ENCODE measurements at regions not wholly inside any gene's neighbourhood (a gene's known extent, or its start where the extent isn't known, plus 50 kb on each side); places are given as distances from the start of the nearest gene placed in this dataset.
"Not testable (repeated sequence)": the region's sequence is repeated elsewhere in the genome, so short reads cannot be mapped to it uniquely, and the experiment has no call there.

GRCh38 chr1:157255891-157256290 is 117.7 kb upstream of the ETV3 start:
- not testable (repeated sequence) for DNase-seq (ENCODE audit: low read depth)

GRCh38 chr1:157254183-157254582 is 116.0 kb upstream of the ETV3 start:
- DNase-seq (ENCODE audit: low read depth), result not testable (repeated sequence)

DNA sequence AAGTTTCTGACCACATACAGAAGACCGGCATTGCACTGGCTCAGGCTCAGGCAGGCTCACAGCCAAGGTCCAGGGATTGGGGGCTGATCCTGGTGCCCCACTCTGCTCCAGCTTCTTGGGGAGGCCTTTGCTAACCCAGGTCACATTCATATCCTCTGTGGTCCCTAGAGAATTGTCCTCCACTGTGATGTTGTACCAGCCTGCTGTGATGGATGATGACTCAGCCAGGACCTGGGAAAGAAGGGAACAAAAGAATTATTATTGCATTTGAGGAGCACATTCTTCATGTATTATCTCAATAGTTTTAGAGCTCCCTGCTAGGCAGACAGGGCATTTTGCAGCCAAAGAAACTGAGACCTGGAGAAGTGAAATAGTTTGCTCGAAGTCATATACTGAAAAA is 114.3 kb upstream of the ETV3 start:
- DNase-seq (ENCODE audit: low read depth), result no peak

DNA sequence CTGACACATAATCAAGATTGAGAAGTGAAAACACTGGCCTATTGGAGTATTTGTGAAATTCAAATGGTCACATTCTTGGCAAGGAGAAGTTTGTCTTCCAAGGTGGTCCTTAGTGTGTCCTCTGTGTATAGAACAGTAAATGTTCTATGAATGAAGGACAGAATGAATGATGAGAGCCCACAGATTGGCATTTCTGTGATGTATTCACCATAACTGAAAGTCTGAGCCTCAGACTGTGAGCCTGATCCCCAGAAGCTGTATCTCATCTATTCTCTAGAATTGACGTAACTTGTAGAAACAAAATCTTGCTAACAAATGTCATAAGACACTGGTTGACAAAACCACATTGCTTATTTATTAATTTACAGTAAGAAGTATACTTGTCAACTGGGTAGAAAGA is 111.5 kb upstream of the ETV3 start:
- no peak for DNase-seq (ENCODE audit: low read depth)

DNA sequence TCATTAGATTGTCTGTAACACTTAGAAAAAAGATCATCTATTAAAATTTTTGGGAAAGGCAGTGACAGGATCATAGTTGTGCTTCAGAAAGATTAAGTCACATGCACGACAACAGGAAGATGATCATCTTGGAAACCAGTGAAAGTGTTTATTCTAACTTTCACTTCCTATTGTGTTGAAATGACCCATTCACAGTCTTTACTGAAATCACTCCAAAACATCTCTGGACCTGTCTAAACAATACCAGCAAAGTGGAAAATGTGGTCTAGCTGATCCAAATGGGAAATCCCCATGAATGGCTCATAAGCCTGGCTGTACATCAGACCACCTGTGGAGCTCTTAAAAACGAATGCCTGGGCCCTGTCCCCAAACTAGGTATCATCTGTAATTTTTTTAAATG is 111.1 kb upstream of the ETV3 start:
- DNase-seq (ENCODE audit: low read depth), result no peak

DNA sequence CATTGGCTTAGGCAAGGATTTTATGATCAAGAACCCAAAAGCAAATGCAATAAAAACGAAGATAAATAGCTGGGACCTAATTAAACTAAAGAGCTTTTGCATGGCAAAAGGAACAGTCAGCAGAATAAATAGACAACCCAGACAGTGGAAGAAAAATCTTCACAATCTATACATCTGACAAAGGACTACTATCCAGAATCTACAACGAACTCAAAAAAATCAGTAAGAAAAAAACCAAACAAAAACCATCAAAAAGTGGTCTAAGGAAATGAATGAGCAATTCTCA is 109.5 kb upstream of the ETV3 start:
- DNase-seq (ENCODE audit: low read depth), result not testable (repeated sequence)

DNA sequence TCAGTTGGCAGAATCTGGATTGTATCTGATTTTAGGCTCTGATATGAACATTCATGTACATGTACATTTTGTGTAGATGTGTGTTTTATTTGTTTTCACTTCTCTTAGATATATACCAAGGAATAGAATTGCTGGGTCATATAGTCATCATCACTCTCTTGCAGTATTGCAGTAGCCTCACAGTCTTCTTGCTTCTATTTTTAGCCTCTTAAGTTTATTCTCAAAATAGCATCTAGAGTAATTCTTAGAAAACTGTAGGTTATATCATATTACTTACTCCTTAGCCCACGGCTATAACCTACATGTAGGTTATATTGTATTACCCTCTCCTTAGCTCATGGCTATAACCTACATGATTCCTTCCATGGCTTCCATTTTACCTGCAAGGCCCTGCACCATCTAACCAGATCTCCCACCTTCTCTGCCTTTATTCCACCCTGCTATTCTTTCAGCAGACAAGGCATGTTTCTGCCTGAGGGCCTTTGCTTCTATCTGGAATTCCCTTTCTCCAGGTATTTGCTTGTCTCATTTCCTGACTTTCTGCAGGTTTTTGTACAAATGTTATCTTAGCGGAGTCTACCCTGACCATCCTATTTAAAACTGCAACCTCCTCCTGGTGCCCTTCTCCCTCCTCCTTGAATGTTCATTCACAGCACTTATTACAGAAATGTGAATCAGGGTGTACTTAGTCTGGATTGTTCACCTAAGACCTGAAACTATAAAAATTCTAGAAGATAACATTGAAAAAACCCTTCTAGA is 109.0 kb upstream of the ETV3 start:
- DNase-seq (ENCODE audit: low read depth), result no peak

DNA sequence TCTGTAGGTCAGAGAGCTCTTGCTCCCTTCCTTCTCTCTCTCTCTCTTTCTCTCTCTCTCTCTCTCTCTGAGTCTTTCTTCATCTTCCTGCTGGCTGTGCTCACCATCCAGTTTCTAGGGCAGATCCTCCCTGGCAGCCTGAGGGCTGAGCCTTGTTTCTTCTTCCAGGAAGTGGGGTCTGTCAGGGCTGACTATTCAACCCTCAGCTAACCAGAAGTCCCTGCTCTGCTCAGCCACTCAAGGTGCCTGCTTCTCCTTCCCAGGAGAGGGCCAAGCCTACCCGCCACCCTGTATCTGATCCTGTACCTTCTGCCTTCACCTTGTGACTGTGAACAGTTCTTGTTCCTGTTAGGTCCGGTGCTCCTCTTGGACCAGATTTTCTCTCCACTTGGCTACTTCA is 107.6 kb upstream of the ETV3 start:
- DNase-seq (ENCODE audit: low read depth), result no peak

DNA sequence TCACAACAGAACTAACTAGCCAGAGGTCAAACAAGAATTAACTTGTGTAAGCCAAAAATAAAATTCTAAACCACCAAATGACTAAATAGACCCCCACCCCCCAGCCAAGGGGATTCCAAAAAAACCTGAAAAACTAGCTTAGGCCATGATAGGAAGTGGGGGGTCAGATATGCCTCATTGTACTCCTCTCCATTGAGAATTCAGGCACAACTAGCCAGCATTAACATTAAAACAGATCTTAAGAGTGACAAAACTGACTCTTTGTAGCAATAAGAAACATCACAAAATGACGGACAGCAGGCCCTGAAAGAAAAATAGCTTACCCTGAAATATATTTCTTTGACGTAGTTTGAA is 103.0 kb upstream of the ETV3 start:
- no peak for DNase-seq (ENCODE audit: low read depth)

GRCh38 chr1:157240495-157241184 is 102.4 kb upstream of the ETV3 start:
- DNase-seq (ENCODE audit: low read depth), result no peak

GRCh38 chr1:157239936-157240335 is 101.7 kb upstream of the ETV3 start:
- no peak for DNase-seq (ENCODE audit: low read depth)

- no peak for DNase-seq (ENCODE audit: low read depth)
Observed at GRCh38 chr1:157238585-157238984, 100.4 kb upstream of the ETV3 start.

GRCh38 chr1:157237981-157238380 is 99.8 kb upstream of the ETV3 start:
- no peak for DNase-seq (ENCODE audit: low read depth)

DNA sequence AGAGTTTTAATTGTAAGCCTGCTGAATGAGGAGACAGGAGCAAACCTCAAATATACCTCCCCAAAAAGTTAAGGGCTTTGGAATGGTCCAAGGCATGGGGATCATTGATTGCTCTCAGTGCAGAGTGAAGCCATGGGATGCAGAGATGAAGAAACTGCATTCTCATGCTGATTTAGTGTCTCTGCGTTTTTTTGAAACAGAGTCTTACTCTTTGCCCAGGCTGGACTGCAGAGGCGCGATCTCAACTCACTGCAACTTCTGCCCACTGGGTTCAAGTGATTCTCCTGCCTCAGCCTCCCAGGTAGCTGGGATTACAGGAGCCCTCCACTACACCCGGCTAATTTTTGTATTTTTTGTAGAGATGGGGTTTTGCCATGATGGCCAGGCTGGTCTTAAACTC is 99.3 kb upstream of the ETV3 start:
- DNase-seq (ENCODE audit: low read depth), result no peak

- DNase-seq (ENCODE audit: low read depth), result no peak
Observed at GRCh38 chr1:157236072-157236471, 97.9 kb upstream of the ETV3 start.

- DNase-seq (ENCODE audit: low read depth), result no peak
Observed at GRCh38 chr1:157235307-157235706, 97.1 kb upstream of the ETV3 start.

GRCh38 chr1:157234705-157235273 is 96.6 kb upstream of the ETV3 start:
- DNase-seq (ENCODE audit: low read depth), result no peak

GRCh38 chr1:157233131-157233530 is 94.9 kb upstream of the ETV3 start:
- no peak for DNase-seq (ENCODE audit: low read depth)

DNA sequence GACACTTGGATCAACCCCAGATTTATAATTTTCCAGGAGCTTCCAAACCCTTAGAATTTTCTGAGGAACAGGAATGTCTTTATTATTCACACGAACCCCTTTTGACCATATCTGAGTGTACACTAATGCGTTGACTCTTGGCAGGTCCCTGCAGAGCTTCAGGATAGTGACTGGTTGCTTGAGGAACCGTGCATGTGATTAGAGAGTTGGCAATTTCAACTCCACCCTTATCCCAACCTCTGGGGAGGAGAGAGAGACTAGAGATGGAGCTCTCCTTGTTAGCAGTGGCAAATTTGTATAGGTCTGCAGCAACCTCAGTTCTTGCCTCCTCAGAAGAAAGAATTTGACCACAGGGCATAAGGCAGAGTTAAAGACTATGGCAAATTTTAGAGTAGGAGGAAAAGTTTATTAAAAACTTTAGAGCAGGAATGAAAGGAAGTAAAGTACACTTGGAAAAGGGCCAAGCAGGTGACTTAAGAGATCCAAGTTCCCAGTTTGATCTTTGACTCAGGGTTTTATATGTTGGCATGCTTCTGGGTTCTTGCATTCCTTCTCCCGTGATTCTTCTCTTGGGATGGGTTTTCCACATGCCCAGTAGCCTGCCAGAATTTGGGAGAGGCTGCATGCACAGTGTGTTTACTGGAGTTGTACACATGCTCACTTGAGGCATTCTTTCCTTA is 93.8 kb upstream of the ETV3 start:
- DNase-seq (ENCODE audit: low read depth), result no peak

DNA sequence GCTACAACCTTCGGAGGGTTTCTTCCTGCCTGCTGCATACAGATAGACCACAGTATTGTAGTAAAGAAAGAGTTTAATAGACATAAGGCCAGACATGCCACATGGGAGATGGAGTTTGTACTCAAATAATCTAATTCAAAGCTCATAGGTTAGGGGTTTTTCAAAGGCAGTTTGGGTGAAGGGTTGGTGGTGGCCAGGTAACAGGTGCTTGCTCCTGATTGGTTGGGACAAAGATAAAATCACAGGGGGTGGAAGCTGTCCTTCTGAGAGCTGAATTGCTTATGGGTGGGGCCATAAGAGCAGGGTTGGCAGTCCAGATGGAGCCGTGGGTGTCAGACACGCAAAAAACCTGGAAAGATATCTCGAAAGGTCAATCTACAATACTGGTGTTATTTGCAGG is 92.3 kb upstream of the ETV3 start:
- DNase-seq (ENCODE audit: low read depth), result no peak

- no peak for DNase-seq (ENCODE audit: low read depth)
Observed at GRCh38 chr1:157227700-157228099, 89.5 kb upstream of the ETV3 start.

DNA sequence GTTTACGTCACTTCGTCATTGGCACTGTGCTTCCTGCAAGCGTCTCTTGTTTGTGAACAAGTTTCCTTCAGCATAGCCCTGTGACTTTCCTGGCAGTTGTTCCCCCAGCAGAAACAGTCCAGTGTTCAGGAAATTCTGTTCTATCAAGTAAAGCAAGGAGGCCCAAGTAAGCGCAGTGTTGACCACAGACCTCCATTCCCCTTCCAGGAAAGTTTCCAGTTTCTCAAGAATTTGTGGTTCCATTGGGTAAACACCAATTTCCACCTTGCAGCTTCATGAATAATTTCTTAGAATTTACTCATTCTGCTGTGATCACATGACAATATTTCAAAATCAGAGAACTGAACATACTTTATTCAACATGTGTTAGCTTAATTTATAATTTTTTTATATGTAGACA is 88.5 kb upstream of the ETV3 start:
- no peak for DNase-seq (ENCODE audit: low read depth)

GRCh38 chr1:157219600-157219999 is 81.4 kb upstream of the ETV3 start:
- DNase-seq (ENCODE audit: low read depth), result no peak
